AG09309 (cell line): ENCODE measurements at regions not wholly inside any gene's neighbourhood (a gene's known extent, or its start where the extent isn't known, plus 50 kb on each side); places are given as distances from the start of the nearest gene placed in this dataset.

Experiments used
- DNase-seq: peaks from one replicate; pipeline ENCODE4 v3.0.0-alpha.2; 2010; ENCODE audit warnings: low read depth
- H3K4me3 ChIP-seq: 2 replicates; pipeline ENCODE4 v1.5.1; 2011; ENCODE audit warnings: mild to moderate bottlenecking, low read depth, low read length, moderate library complexity; ENCODE audit not compliant: control insufficient read depth
- TF ChIP-seq, protein P1 (sequence below): IDR thresholded peaks from 2 replicates; pipeline ENCODE4 v1.5.1; 2011; ENCODE audit warnings: mild to moderate bottlenecking, low read depth, low read length, inconsistent platforms; ENCODE audit not compliant: insufficient read depth, control insufficient read depth; ENCODE audit errors: missing control alignments

GRCh38 chr17:45675892-45676291 is 108.2 kb upstream of the CRHR1 start:
- no peak overlapping the region for H3K4me3 ChIP-seq
- TF ChIP-seq, protein P1, sequence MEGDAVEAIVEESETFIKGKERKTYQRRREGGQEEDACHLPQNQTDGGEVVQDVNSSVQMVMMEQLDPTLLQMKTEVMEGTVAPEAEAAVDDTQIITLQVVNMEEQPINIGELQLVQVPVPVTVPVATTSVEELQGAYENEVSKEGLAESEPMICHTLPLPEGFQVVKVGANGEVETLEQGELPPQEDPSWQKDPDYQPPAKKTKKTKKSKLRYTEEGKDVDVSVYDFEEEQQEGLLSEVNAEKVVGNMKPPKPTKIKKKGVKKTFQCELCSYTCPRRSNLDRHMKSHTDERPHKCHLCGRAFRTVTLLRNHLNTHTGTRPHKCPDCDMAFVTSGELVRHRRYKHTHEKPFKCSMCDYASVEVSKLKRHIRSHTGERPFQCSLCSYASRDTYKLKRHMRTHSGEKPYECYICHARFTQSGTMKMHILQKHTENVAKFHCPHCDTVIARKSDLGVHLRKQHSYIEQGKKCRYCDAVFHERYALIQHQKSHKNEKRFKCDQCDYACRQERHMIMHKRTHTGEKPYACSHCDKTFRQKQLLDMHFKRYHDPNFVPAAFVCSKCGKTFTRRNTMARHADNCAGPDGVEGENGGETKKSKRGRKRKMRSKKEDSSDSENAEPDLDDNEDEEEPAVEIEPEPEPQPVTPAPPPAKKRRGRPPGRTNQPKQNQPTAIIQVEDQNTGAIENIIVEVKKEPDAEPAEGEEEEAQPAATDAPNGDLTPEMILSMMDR = no peak
- DNase-seq = no peak

DNA sequence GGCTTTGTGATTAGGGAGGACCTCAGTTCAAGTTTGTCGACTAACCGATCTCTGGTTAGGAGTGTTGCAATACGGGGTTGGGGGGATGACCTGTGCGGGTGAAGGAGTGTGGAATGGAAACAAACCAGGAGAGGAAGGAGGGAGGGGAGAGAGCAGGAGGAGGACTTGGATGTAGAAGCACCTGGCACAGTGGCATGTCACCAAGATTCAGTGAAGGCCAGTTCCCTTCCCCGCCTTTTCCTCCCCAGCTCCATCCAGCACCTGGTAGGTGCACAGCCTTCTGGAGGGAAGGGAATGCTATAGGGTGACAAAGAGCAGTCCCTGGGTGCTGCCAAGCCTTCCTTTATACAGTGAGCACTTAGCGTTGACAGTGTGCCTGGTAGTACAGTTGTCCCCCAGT is 107.4 kb upstream of the CRHR1 start:
- H3K4me3 ChIP-seq = no peak overlapping the region
- TF ChIP-seq, protein P1 = no peak
- no peak for DNase-seq

GRCh38 chr17:45677770-45678169 is 106.3 kb upstream of the CRHR1 start:
- TF ChIP-seq, protein P1 = no peak
- no peak overlapping the region for H3K4me3 ChIP-seq
- no peak for DNase-seq

GRCh38 chr17:45679426-45679825 is 104.7 kb upstream of the CRHR1 start:
- DNase-seq = no peak
- TF ChIP-seq, protein P1 = no peak
- no peak overlapping the region for H3K4me3 ChIP-seq

DNA sequence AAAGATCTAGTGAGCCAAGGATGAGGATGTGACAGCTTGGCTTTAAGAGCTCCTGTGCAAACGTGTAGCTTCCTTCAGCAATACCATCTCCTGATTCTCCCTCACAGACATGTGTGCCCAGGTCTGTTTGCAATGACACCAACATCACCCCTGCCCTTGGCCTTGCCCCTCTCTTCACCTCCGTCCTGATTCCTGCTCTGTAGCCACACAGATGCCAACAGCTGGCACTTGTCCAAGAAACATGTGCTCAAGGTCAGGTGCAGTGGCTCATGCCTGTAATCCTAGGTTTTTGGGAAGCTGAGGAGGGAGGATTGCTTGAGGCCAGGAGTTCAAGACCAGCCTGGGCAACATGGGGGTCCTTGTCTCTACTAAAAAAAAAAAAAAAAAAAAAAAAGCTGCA is 103.8 kb upstream of the CRHR1 start:
- H3K4me3 ChIP-seq = no peak overlapping the region
- TF ChIP-seq, protein P1 = no peak
- DNase-seq = no peak

DNA sequence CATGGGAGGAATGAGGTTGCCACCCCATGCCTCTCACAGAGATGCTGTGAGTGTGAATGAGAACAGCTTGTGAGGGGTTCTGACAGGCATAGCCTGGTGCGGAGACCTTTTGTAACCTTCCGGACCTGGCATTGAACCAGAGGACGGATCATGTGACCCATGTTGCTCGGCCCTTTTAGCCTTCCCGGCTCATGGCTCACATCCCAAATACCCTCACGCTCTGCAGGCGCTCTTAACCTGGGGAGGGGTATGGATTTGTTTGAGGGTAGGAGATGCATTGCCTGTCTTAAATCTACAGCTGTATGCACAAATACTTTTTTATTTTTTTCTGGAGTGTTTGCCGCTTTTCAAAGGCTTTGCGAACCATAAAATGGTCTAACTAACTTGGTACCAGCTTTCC is 102.4 kb upstream of the CRHR1 start:
- TF ChIP-seq, protein P1 = no peak
- DNase-seq = no peak
- no peak overlapping the region for H3K4me3 ChIP-seq

- TF ChIP-seq, protein P1 = no peak
- no peak for DNase-seq
- H3K4me3 ChIP-seq = no peak overlapping the region
These were observed 97.9 kb upstream of the CRHR1 start for GRCh38 chr17:45686250-45686649.
